IPS DF 4.7 (cell line): ENCODE measurements at regions not wholly inside any gene's neighbourhood (a gene's known extent, or its start where the extent isn't known, plus 50 kb on each side); places are given as distances from the start of the nearest gene placed in this dataset.

Experiments
- DNase-seq: peaks from one replicate; pipeline ENCODE4 v3.0.0-alpha.2; 2013; ENCODE audit warnings: low spot score; ENCODE audit errors: extremely low read depth

DNA sequence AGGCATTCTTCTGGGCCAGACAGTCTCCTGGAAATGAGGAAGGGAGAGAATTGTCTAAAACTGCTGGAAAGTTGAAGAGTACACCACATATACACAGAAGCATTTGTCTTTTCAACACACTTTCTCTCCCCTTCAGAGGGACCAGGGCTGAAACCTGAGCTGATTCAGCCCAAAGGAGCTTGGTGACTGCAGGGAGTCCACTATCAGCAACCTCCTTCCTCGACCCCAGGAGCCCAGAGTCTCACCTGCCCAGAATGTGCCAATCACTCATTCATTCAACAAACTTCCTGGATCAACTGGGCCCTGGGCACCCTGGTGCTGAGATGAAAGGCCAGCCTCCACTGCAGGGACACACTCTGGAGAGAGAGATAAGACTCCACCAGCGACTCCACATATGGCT lies 128.9 kb upstream of the VSTM2B start:
- DNase-seq = no peak

DNA sequence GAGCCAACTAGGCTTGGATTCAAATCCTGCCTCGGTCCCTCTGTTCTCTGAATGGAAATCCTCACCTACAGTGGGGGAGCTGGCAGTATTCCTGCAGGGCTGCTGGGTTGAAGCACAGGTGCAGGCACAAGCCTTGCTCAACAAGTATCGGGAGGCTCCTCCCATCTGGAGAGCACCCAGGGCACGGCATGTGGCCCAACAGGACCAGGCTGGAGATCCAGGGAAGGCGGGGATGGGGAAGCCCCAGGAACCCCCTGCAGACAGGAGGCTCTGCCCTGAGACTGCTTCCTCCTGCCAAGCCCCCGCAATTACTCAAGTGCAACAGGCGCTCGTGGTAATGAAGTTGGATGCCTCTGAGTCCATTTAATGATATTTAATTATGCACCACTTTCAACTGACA lies 128.0 kb upstream of the VSTM2B start:
- no peak for DNase-seq

DNA sequence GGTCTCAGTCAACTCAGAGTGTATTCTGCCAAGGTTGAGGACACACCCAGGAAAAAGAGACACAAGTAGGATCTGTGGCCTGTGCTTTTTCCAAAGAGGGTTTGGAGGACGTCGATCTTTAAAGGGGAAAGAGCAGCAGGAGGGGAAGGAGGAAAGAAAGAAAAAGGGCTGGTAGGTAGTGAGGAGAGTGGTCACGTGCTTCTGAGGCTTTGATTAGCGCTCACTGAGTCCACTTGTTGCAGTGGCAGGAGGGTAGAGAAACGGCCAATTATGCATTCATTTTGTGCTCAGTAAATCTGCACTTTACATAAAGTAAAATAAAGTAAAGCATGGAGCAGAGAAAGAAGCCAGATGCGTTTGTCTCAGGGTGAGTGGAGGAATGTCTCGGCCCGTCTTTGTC lies 126.0 kb upstream of the VSTM2B start:
- no peak for DNase-seq

- no peak for DNase-seq
Measured at GRCh38 chr19:29400917-29401711, 124.7 kb upstream of the VSTM2B start.

GRCh38 chr19:29401712-29402421 lies 123.9 kb upstream of the VSTM2B start:
- DNase-seq = no peak

DNA sequence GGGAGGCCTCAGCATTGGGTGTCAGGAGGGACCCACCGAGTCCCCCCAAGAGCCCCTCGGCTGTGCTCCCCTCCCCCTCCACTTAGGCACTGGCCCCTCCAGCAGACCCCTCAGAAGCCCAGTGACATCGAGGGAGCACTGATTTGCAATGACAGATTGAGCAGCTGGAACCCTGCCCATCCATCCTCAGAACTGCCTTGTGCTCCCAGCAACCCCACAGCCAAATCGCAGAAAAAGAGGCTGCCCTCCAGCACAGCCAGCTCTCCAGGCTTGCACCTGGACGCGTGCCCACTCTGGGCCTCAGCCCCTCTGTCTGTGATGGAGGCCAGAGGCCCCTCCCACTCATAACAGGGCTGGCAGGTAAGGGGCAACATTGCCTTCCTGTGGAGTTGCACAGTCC lies 123.2 kb upstream of the VSTM2B start:
- DNase-seq = no peak

GRCh38 chr19:29404015-29404414 lies 121.8 kb upstream of the VSTM2B start:
- no peak for DNase-seq

DNA sequence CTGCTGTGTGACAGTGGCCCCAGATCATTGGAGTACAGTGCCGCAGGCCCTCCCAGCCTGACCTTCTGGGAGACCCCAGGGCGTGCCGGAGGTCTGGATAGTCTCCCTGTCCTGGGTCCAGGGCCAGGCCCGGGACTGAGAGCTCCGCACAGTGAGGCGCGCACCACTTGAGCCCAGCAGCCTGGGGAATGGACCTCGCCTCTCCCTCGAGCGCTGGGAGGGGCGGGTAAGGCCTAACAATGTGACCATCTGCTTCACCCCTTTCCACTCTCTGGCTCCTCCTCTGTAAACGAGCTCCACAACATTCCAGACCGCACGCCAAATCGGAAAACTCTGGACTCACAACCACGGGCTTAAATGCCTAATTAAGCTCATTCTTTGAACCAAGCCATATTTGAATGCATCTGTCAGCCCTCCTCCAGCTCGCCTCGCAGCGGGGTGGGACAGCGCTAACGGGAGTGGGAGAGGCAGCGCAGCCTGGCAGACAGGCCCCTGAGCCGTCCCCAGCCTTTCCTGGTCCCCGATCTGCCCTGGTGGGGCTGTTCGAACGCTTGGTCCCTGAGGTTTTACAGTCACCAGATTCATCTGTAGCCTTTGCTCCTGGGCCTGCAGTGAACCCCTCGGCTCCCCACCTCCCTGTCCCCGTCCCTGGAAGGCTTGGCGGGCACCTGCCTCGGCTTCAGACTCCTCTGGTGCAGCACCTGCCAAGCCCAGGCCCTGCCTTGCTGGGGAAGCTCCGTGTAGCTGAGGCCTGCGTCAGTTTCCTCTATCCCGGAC lies 120.7 kb upstream of the VSTM2B start:
- DNase-seq = no peak

DNA sequence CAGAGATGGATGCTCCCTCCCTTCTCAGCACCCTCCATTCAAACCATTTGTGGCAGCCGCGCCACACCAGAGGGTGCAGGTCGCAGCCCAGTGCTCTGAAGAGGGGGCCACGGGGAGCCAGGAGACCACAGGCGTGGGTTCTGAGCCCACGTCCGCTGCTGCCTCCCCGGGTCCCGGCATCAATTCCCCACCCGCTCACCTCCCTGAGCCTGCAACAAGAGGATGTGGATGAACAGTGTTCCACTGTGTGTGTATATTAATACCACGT lies 120.1 kb upstream of the VSTM2B start:
- no peak for DNase-seq

- DNase-seq = no peak
Measured at GRCh38 chr19:29409076-29409862, 116.5 kb upstream of the VSTM2B start.

DNA sequence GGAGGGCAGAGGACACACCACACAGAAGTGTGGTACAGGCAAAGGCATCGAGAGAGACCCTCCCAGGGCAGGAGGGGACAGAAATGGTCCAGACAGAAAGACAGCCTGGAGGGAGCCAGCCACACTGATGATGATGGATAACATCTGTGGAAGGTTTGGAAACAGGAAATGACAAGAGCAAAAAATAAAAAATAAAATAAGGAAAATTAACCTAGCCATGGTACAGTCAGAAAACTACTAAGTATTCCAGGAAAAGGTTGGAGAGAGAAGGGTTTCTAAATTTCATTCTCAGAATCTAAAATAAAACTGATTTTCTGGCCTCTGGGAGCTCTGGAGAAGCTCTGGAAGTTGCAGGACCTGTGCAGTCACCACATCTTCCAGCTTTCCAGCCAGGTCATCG lies 115.2 kb upstream of the VSTM2B start:
- no peak for DNase-seq

DNA sequence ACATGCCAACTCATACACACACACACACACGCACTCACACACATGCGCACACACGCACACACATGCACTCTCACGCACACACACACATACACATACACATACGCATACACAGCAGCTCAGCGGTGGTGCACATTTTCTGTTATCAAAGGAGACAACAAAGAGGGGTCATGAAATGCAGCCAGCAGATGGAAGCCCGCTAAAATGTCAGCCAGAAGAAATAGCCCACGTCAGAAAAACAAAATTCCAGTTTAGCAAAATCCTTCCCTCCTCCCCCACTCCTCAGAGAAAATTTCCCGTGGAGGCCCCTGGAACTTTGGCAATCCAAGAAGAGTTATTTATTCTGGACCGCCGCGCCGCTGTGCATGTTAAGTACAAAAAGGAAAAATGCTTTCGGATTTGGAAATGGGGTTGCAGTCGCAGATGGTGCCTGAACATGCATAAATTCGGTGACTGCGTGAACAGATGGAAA lies 114.6 kb upstream of the VSTM2B start:
- no peak for DNase-seq

GRCh38 chr19:29413435-29413834 lies 112.4 kb upstream of the VSTM2B start:
- no peak for DNase-seq

- peak; percentile 11 for DNase-seq
Measured at GRCh38 chr19:29415507-29415906, 110.3 kb upstream of the VSTM2B start.

DNA sequence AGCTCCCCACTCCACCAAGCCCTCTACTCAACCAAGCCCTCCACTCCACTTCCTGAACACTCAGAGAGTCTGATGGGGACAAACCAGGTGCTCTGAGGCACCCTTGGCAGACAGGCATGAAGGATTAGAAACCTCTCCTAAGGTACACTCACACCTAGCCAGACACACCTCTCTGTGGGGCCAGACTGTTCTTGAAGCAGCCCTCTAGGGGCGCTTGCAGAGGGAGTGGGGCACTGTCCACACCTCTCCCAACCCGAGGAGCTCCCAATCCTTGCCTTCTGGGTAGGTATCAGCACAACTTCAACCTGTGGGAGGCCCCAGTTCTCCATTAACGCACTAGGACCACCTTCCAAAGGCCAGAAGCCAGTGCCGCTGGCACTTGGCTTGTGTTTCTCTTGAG lies 108.7 kb upstream of the VSTM2B start:
- DNase-seq = no peak

DNA sequence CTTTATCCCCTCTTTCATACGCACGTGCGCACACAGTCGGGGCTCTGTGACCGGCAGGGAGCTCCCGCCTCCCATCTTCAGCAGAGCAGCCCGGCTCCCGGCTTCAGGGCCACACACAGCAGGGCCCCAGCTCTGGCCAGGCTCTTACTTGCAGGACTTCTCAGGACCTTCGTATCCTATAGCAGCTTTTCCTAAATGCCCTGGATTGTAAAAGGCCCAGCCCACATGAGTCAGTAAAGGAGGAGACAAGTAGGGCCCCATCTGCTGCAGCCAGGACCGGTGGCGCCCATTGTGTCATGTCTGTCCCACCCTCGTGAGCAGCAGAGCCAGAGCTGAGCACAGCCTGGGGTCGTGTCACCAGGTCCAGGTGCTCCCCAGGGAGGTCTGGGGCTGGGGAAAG lies 107.6 kb upstream of the VSTM2B start:
- DNase-seq = no peak

DNA sequence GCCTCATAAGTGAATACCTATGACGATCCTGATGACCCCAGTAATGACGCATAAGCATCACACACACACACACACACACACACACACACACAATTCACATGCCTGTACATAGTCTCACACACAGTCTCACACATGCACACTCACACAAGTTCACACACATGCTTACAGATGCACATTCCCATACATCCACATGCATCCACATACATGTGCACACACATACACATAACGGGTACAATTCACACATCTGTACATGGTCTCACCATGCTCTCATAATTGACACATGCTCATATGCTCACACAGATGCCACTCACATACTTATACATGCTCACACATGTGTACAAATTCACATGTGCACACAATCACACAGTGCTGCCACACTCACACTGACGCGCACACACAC lies 105.7 kb upstream of the VSTM2B start:
- no peak for DNase-seq

GRCh38 chr19:29420482-29421195 lies 105.2 kb upstream of the VSTM2B start:
- DNase-seq = no peak

- no peak for DNase-seq
Measured at GRCh38 chr19:29421196-29421545, 104.6 kb upstream of the VSTM2B start.

DNA sequence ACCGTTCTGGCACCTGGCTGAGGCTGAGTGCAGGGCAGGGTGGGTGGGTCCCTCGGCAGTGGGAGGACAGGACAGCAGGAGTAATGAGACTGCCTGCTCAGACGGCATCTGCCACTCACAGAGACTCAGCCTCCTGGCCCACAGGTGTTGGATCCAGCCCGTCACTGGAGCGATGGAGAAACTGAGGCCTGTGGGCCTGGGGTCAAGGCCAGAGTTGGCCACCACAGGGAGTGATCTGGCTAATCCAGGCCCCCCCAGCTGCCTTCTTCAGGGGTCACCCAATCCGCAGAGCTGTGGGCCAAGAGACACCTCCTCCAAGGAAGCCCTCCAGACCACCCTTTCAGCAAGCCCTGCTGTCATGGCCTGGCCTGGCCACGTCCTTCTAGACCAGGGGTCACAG lies 103.7 kb upstream of the VSTM2B start:
- no peak for DNase-seq

GRCh38 chr19:29422486-29423085 lies 103.2 kb upstream of the VSTM2B start:
- no peak for DNase-seq
